H1 (cell line): ENCODE measurements at regions not wholly inside any gene's neighbourhood (a gene's known extent, or its start where the extent isn't known, plus 50 kb on each side); places are given as distances from the start of the nearest gene placed in this dataset.

Experiments used
- CTCF ChIA-PET: fragments of 300-600 bp; sonication (Branson Sonifier 250); formaldehyde crosslinking; loops from one replicate; lab custom pipeline; 2021; ENCODE audit not compliant: partially characterized antibody; lab: Charles Lee
- POLR2A ChIA-PET: fragments of 300-600 bp; sonication (Branson Sonifier 250); formaldehyde crosslinking; loops from one replicate; lab custom pipeline; 2021; ENCODE audit warnings: inconsistent platforms; ENCODE audit not compliant: partially characterized antibody; lab: Charles Lee
- DNase-seq, 2 experiments: peaks; one replicate each; pipeline versions ENCODE4 v3.0.0 to v3.0.0-alpha.2; 2010 to 2022; ENCODE audit warnings: low spot score in 2 of 2, low read depth in 1 of 2, mixed read lengths in 1 of 2
- FAIRE-seq: peaks from 2 replicates; lab custom pipeline; 2011; peaks lifted over from hg19 to GRCh38; lab: Jason Lieb, UNC
- H2AFZ ChIP-seq: 2 replicates; pipeline ENCODE4 v1.8.1; 2012; ENCODE audit warnings: low read length, inconsistent platforms
- H2AK5ac ChIP-seq: 2 replicates; pipeline ENCODE4 v1.6.1; 2013; ENCODE audit warnings: low read depth, low read length
- H2BK120ac ChIP-seq: replicated peaks from 2 replicates; pipeline ENCODE3; 2013; ENCODE audit warnings: low read depth, low read length, inconsistent platforms
- H2BK12ac ChIP-seq: 2 replicates; pipeline ENCODE4 v1.6.1; 2013; ENCODE audit warnings: low read depth, low read length
- H2BK15ac ChIP-seq: 2 replicates; pipeline ENCODE4 v1.6.1; 2013; ENCODE audit warnings: low read length
- H2BK20ac ChIP-seq: 2 replicates; pipeline ENCODE4 v1.6.1; 2013; ENCODE audit warnings: low read length
- H2BK5ac ChIP-seq: 2 replicates; pipeline ENCODE4 v1.6.1; 2013; ENCODE audit warnings: low read depth, low read length
- H3K14ac ChIP-seq: 2 replicates; pipeline ENCODE4 v1.6.1; 2013; ENCODE audit warnings: inconsistent platforms; ENCODE audit not compliant: insufficient read length
- H3K18ac ChIP-seq: 2 replicates; pipeline ENCODE4 v1.6.1; 2013; ENCODE audit warnings: low read length; ENCODE audit errors: extremely low read depth
- H3K23ac ChIP-seq: 2 replicates; pipeline ENCODE4 v1.6.1; 2013; ENCODE audit warnings: inconsistent platforms; ENCODE audit not compliant: insufficient read length
- H3K23me2 ChIP-seq: 2 replicates; pipeline ENCODE4 v1.6.1; 2013; ENCODE audit warnings: low read depth, low read length
- H3K27ac ChIP-seq: 2 replicates; pipeline ENCODE4 v1.6.1; 2011; ENCODE audit warnings: low read depth, low read length, inconsistent platforms
- H3K27me3 ChIP-seq, 4 experiments: replicated peaks in 1 of 4; 1 replicate in 1 of 4; 2 replicates in 3 of 4; pipeline versions ENCODE4 v1.6.1 to v1.8.1; 2011 to 2013; ENCODE audit warnings: low read length in 3 of 4, mild to moderate bottlenecking in 3 of 4, inconsistent platforms in 2 of 4, mixed read lengths in 2 of 4, moderate library complexity in 1 of 4; ENCODE audit not compliant: control insufficient read depth in 3 of 4, insufficient read depth in 3 of 4; ENCODE audit errors: extremely low read depth in 1 of 4
- H3K36me3 ChIP-seq, 4 experiments: 2 replicates each; pipeline versions ENCODE4 v1.6.1 to v1.8.1; 2011 to 2013; ENCODE audit warnings: mild to moderate bottlenecking in 4 of 4, low read length in 3 of 4, moderate library complexity in 2 of 4, control low read depth in 1 of 4, inconsistent platforms in 1 of 4; ENCODE audit not compliant: insufficient read depth in 4 of 4, control insufficient read depth in 2 of 4
- H3K4ac ChIP-seq: replicated peaks from 2 replicates; pipeline ENCODE3; 2013; ENCODE audit warnings: low read length, low read depth, mixed read lengths, inconsistent platforms; ENCODE audit not compliant: insufficient read length
- H3K4me1 ChIP-seq, 4 experiments: replicated peaks in 1 of 4; 1 replicate in 1 of 4; 2 replicates in 3 of 4; pipeline versions ENCODE4 v1.6.1 to v1.8.1; 2011 to 2013; ENCODE audit warnings: low read length in 3 of 4, inconsistent platforms in 2 of 4, mixed read lengths in 1 of 4; ENCODE audit not compliant: insufficient read depth in 4 of 4, control insufficient read depth in 3 of 4
- H3K4me2 ChIP-seq, 2 experiments: 2 replicates each; pipeline versions ENCODE4 v1.6.1 to v1.8.1; 2011 to 2013; ENCODE audit warnings: low read depth in 2 of 2, low read length in 2 of 2, control low read depth in 1 of 2, inconsistent platforms in 1 of 2, mild to moderate bottlenecking in 1 of 2; ENCODE audit not compliant: insufficient read depth in 1 of 2
- H3K4me3 ChIP-seq, 4 experiments: fragments of 200-600, 300-600 bp in 1 of 4; sonication (generic), shearing (Covaris generic), sonication (Bioruptor Twin) in 1 of 4; 2 replicates each; pipeline versions ENCODE4 v1.5.1 to v1.8.1; 2011 to 2016; ENCODE audit warnings: low read length in 4 of 4, low read depth in 3 of 4, control low read depth in 2 of 4, inconsistent platforms in 2 of 4, mild to moderate bottlenecking in 2 of 4, mixed read lengths in 1 of 4, moderate library complexity in 1 of 4; ENCODE audit not compliant: insufficient read depth in 2 of 4; ENCODE audit errors: extremely low read depth in 1 of 4
- H3K56ac ChIP-seq: replicated peaks from 2 replicates; pipeline ENCODE3; 2013; ENCODE audit warnings: low read depth, mild to moderate bottlenecking, mixed read lengths, low read length, inconsistent platforms; ENCODE audit not compliant: insufficient read length
- H3K79me1 ChIP-seq: 2 replicates; pipeline ENCODE4 v1.6.1; 2013; ENCODE audit warnings: low read depth, low read length, control low read depth
- H3K79me2 ChIP-seq, 2 experiments: 2 replicates each; pipeline versions ENCODE4 v1.6.1 to v1.8.1; 2012 to 2013; ENCODE audit warnings: low read length in 2 of 2, mild to moderate bottlenecking in 2 of 2, inconsistent platforms in 1 of 2; ENCODE audit not compliant: insufficient read depth in 2 of 2, control insufficient read depth in 1 of 2
- H3K9ac ChIP-seq, 4 experiments: replicated peaks in 1 of 4; 1 replicate in 1 of 4; 2 replicates in 3 of 4; pipeline versions ENCODE4 v1.6.1 to v1.8.1; 2011 to 2013; ENCODE audit warnings: low read depth in 3 of 4, low read length in 3 of 4, control low read depth in 2 of 4, mild to moderate bottlenecking in 2 of 4, moderate library complexity in 2 of 4, inconsistent platforms in 1 of 4; ENCODE audit errors: extremely low read depth in 1 of 4
- H3K9me3 ChIP-seq, 2 experiments: 2 replicates each; pipeline versions ENCODE4 v1.6.1 to v1.8.1; 2012 to 2013; ENCODE audit warnings: mild to moderate bottlenecking in 2 of 2, moderate library complexity in 2 of 2, control low read depth in 1 of 2, inconsistent platforms in 1 of 2, low read depth in 1 of 2, low read length in 1 of 2, mixed read lengths in 1 of 2; ENCODE audit not compliant: insufficient read depth in 2 of 2
- H4K20me1 ChIP-seq, 2 experiments: replicated peaks in 1 of 2; 2 replicates each; pipeline versions ENCODE3 to v1.8.1; 2011 to 2013; ENCODE audit warnings: inconsistent platforms in 2 of 2, low read length in 2 of 2, mild to moderate bottlenecking in 1 of 2; ENCODE audit not compliant: insufficient read depth in 2 of 2, control insufficient read depth in 1 of 2
- H4K5ac ChIP-seq: 2 replicates; pipeline ENCODE4 v1.6.1; 2013; ENCODE audit warnings: low read length, low read depth, mixed read lengths, inconsistent platforms; ENCODE audit not compliant: insufficient read length
- H4K8ac ChIP-seq: 2 replicates; pipeline ENCODE4 v1.8.0; 2013; ENCODE audit warnings: mild to moderate bottlenecking, moderate library complexity, low read length, inconsistent platforms; ENCODE audit not compliant: insufficient read depth; ENCODE audit errors: extremely low read depth
- H4K91ac ChIP-seq: replicated peaks from 2 replicates; pipeline ENCODE3; 2013; ENCODE audit warnings: low read length, mixed read lengths, inconsistent platforms; ENCODE audit not compliant: insufficient read length
- RAD21 ChIP-seq, 2 experiments: IDR thresholded peaks in 1 of 2; conservative IDR thresholded peaks in 1 of 2; 2 replicates each; pipeline ENCODE4 v1.6.1; 2011; ENCODE audit warnings: low read depth in 2 of 2, low read length in 2 of 2, improper control_type of control experiment in 1 of 2, inconsistent platforms in 1 of 2, mild to moderate bottlenecking in 1 of 2, moderate library complexity in 1 of 2
- TEAD4 ChIP-seq: IDR thresholded peaks from 2 replicates; pipeline ENCODE4 v1.6.1; 2012; ENCODE audit warnings: low read depth, low read length, inconsistent platforms, mixed read lengths
- YY1 ChIP-seq: IDR thresholded peaks from 2 replicates; pipeline ENCODE4 v1.6.1; 2011; ENCODE audit warnings: low read depth, mild to moderate bottlenecking, low read length
- WGBS, 2 experiments: shearing (Covaris generic) in 1 of 2; methylation state at CpG; one replicate each; pipeline versions ENCODE4 v1.1.6 to v1.1.7; 2013 to 2015; ENCODE audit warnings: low lambda C conversion rate in 2 of 2, mixed read lengths in 2 of 2, inconsistent platforms in 1 of 2, low coverage in 1 of 2, missing lambda C conversion rate in 1 of 2; ENCODE audit not compliant: insufficient replicate concordance in 2 of 2, insufficient coverage in 1 of 2, insufficient read length in 1 of 2; ENCODE audit errors: extremely low coverage in 1 of 2, missing lambda C conversion rate in 1 of 2; 5-methylcytosine and 5-hydroxymethylcytosine counted together
- TF ChIP-seq, protein P1 (sequence below), 3 experiments: IDR thresholded peaks; 1 replicate in 2 of 3; 2 replicates in 1 of 3; pipeline versions ENCODE4 v1.5.1 to v1.6.1; 2011; ENCODE audit warnings: low read length in 3 of 3, mild to moderate bottlenecking in 3 of 3, inconsistent platforms in 2 of 3, low read depth in 1 of 3, moderate library complexity in 1 of 3; ENCODE audit not compliant: insufficient read depth in 1 of 3; ENCODE audit errors: control extremely low read depth in 1 of 3

DNA sequence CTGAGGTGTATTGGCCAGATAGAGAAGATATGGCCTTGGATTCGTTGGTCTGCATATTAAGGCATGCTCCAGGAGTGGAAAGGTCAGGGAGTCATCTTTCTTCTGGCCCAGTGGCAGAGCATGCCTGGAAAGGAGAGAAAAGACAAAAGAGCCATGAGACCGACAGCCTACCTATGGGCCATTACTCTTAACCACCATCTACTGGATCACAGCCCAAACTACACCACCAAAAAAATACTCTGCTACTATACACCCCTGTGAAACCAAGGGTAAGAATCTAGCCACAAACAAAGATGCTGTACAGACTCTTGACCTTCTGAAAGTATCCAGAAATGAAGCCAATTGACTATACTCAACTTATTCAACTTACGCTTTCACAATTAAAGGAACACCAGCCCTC, 96.1 kb upstream of the PLSCR5 start:
- Histone ChIP-seq H2BK120ac (no peak overlapping the region), H3K56ac (no peak overlapping the region), H3K9ac (no peak overlapping the region), H2BK5ac (no peak overlapping the region), H3K4me1 (no peaks in the 10 kb centered on the region), H3K36me3 (no peaks in the 10 kb centered on the region), H4K5ac (no peak overlapping the region), H4K8ac (no peak overlapping the region), H3K23me2 (no peaks in the 10 kb centered on the region), H3K18ac (no peak overlapping the region), H2BK12ac (no peak overlapping the region), H2AK5ac (no peak overlapping the region), H3K23ac (no peak overlapping the region), H3K27ac (no peak overlapping the region), H3K79me1 (no peaks in the 10 kb centered on the region), H3K79me2 (no peaks in the 10 kb centered on the region), H2BK20ac (no peak overlapping the region), H3K14ac (no peak overlapping the region), H3K27me3 (no peaks in the 10 kb centered on the region), H3K9me3 (no peaks in the 10 kb centered on the region), H3K4me3 (no peak overlapping the region), H3K4me2 (no peak overlapping the region), H3K4ac (no peak overlapping the region), H2BK15ac (no peak overlapping the region), H4K20me1 (no peaks in the 10 kb centered on the region), H4K91ac (no peak overlapping the region), H2AFZ (no peak overlapping the region)
- POLR2A ChIA-PET = no interaction called here
- no peak for FAIRE-seq
- DNase-seq = no peak
- WGBS, 2 experiments = 85% methylated on average over 3 of the region's 3 CpGs; no CpG with 5 or more reads in 1 of the 2 experiments
- CTCF ChIA-PET = interaction anchor here (0.9 kb wide), 1 partner anchor 16 kb away, joined by 3 read pairs; no protein-coding TSS in a partner anchor
- TF ChIP-seq, protein P1, sequence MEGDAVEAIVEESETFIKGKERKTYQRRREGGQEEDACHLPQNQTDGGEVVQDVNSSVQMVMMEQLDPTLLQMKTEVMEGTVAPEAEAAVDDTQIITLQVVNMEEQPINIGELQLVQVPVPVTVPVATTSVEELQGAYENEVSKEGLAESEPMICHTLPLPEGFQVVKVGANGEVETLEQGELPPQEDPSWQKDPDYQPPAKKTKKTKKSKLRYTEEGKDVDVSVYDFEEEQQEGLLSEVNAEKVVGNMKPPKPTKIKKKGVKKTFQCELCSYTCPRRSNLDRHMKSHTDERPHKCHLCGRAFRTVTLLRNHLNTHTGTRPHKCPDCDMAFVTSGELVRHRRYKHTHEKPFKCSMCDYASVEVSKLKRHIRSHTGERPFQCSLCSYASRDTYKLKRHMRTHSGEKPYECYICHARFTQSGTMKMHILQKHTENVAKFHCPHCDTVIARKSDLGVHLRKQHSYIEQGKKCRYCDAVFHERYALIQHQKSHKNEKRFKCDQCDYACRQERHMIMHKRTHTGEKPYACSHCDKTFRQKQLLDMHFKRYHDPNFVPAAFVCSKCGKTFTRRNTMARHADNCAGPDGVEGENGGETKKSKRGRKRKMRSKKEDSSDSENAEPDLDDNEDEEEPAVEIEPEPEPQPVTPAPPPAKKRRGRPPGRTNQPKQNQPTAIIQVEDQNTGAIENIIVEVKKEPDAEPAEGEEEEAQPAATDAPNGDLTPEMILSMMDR (IDR thresholded peaks at IDR 0.05; ENCODE audit: control extremely low read depth in 1 of 3, insufficient read depth in 1 of 3, low read depth in 1 of 3, low read length in 3 of 3) = peak in 1 of 3 experiments; percentile 22; a peak in 1 of 4 replicates
- no peak for TF ChIP-seq TEAD4
- TF ChIP-seq RAD21 (IDR thresholded peaks at IDR 0.05 in 1 of 2, conservative IDR thresholded peaks at IDR 0.05 in 1 of 2; ENCODE audit: low read depth in 2 of 2, low read length in 2 of 2) = peak; percentile 4 to 14; a peak in 1 of 4 replicates
- no peak for TF ChIP-seq YY1
